Ascending aorta (tissue), 2 donors: ENCODE measurements at regions not wholly inside any gene's neighbourhood (a gene's known extent, or its start where the extent isn't known, plus 50 kb on each side); places are given as distances from the start of the nearest gene placed in this dataset.

Experiments used
- DNase-seq, 2 donors: peaks; one replicate each; pipeline ENCODE4 v3.0.0-alpha.2; 2019; ENCODE audit warnings: low spot score in 2 of 2
- H3K27ac ChIP-seq, 2 donors: fragments of 200-600 bp; sonication (generic); one replicate each; pipeline ENCODE4 v1.5.1; 2016 to 2017; ENCODE audit warnings: mild to moderate bottlenecking in 1 of 2
- H3K27me3 ChIP-seq: fragments of 200-600 bp; sonication (generic); one replicate; pipeline ENCODE4 v1.5.1; 2017
- H3K36me3 ChIP-seq, 2 donors: fragments of 200-600 bp; sonication (generic); one replicate each; pipeline ENCODE4 v1.5.1; 2016
- H3K4me1 ChIP-seq, 2 donors: fragments of 200-600 bp; sonication (generic); one replicate each; pipeline ENCODE4 v1.5.1; 2016 to 2017; ENCODE audit warnings: mild to moderate bottlenecking in 1 of 2
- H3K4me3 ChIP-seq, 2 donors: fragments of 200-600 bp; sonication (generic); one replicate each; pipeline ENCODE4 v1.5.1; 2016 to 2017; ENCODE audit warnings: mild to moderate bottlenecking in 1 of 2
- H3K9me3 ChIP-seq, 2 donors: fragments of 200-600 bp; sonication (generic); one replicate each; pipeline ENCODE4 v1.5.1; 2016
- intact Hi-C: fragments of 100-400 bp; cut with DNase I; formaldehyde crosslinking; loops from one replicate; pipeline ENCODE4 v1.15.1; 2023
- TF ChIP-seq, protein P1 (sequence below), 3 experiments: fragments of 200-600 bp in 2 of 3; fragments of 450-650 bp in 1 of 3; sonication (generic) in 2 of 3; IDR thresholded peaks; one replicate each; pipeline ENCODE4 v1.5.1; 2016 to 2019; ENCODE audit warnings: antibody characterized with exemption in 3 of 3, mild to moderate bottlenecking in 1 of 3, moderate library complexity in 1 of 3

DNA sequence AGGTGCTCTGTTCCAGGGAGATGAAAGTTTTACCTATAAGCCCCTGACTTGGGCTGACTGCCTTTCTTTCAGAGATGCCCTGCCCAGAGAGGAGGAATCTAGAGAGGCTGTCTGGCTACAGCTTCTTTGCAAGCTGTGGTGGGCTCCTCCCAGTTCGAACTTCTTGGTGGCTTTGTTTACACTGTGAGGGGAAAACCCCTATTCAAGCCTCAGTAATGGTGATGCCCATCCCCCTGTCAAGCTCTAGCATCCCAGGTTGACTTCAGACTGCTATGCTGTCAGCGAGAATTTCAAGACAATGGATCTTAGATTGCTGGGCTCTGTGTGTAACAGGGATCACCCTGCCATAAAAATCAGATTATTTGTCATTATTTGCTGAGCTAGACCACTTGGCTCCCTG, 377.6 kb downstream of the FLRT2 start:
- TF ChIP-seq, protein P1, sequence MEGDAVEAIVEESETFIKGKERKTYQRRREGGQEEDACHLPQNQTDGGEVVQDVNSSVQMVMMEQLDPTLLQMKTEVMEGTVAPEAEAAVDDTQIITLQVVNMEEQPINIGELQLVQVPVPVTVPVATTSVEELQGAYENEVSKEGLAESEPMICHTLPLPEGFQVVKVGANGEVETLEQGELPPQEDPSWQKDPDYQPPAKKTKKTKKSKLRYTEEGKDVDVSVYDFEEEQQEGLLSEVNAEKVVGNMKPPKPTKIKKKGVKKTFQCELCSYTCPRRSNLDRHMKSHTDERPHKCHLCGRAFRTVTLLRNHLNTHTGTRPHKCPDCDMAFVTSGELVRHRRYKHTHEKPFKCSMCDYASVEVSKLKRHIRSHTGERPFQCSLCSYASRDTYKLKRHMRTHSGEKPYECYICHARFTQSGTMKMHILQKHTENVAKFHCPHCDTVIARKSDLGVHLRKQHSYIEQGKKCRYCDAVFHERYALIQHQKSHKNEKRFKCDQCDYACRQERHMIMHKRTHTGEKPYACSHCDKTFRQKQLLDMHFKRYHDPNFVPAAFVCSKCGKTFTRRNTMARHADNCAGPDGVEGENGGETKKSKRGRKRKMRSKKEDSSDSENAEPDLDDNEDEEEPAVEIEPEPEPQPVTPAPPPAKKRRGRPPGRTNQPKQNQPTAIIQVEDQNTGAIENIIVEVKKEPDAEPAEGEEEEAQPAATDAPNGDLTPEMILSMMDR (IDR thresholded peaks at IDR 0.05) = no peak
- no peak for DNase-seq
- Histone ChIP-seq H3K9me3 (no peaks in the 10 kb centered on the region), H3K27me3 (no peaks in the 10 kb centered on the region), H3K4me1 (no peaks in the 10 kb centered on the region), H3K4me3 (no peak overlapping the region), H3K36me3 (no peaks in the 10 kb centered on the region), H3K27ac (no peak overlapping the region)
- intact Hi-C loops = no loop called here

DNA sequence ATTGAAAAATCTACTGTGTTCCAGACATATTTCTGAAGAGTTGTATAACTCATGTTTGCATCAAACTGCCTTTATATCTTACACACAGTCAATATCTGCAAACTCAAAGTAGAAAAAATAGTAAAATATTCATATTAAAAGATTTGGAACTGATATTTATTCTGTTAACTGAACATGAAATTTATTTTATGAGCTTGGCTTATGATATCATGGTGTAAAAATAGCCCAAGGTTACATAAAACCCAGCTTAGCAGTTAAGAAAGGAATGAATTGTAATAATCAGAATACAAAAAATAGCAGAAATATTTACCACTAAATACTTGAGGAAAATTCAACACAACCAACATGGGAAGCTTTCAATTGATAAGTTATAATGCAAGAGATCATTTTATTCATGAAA, 367.9 kb downstream of the FLRT2 start:
- Histone ChIP-seq H3K36me3 (no peaks in the 10 kb centered on the region), H3K4me3 (no peak overlapping the region), H3K27me3 (no peaks in the 10 kb centered on the region), H3K9me3 (no peaks in the 10 kb centered on the region), H3K27ac (no peak overlapping the region), H3K4me1 (no peaks in the 10 kb centered on the region)
- TF ChIP-seq, protein P1 (IDR thresholded peaks at IDR 0.05) = no peak
- DNase-seq = no peak
- intact Hi-C loops = no loop called here

DNA sequence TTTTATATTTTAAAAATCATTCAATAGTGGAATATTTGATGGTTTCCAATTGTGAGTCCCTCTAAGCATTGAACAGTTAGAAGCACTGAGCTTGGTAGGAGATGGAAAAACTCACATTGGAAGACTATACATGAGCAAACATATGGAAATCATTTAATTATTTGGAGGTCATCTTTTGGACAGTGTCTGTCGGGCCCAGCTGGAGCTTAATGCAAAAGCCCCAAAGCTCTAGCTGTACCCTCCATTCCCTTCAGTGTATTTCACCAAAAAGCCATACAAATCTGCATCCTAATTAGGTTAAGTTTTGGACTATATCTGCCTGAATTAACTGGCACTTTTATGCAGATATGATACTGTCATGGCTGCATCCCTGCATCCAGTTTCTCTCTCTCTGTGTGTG, 365.7 kb downstream of the FLRT2 start:
- no peak overlapping the region for H3K4me3 ChIP-seq
- no peaks in the 10 kb centered on the region for H3K4me1 ChIP-seq
- H3K9me3 ChIP-seq = no peaks in the 10 kb centered on the region
- intact Hi-C loops = no loop called here
- H3K36me3 ChIP-seq = no peaks in the 10 kb centered on the region
- DNase-seq = no peak
- TF ChIP-seq, protein P1 (IDR thresholded peaks at IDR 0.05) = no peak
- H3K27ac ChIP-seq = no peak overlapping the region
- H3K27me3 ChIP-seq = no peaks in the 10 kb centered on the region

DNA sequence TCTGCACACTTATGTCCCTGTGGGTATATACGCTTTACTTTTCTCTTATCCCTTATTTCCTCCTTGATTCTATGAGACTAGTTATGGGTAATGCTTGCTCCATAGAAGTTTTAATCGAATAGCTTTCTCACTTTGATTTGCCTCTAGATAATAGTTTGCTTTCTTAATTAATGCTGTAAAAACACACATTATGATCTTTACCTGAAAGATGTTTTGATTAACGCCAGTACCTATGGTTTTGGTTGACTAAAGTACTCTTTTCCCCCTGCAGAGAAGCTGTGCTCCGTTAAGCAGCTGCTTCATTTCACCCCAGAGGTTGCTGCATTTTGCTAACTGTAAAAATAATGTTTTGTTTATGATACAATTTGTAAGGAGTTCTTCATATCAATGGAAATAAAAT, 362.3 kb downstream of the FLRT2 start:
- intact Hi-C loops = no loop called here
- TF ChIP-seq, protein P1 (IDR thresholded peaks at IDR 0.05) = no peak
- Histone ChIP-seq H3K27me3 (no peaks in the 10 kb centered on the region), H3K27ac (no peak overlapping the region), H3K36me3 (no peaks in the 10 kb centered on the region), H3K4me1 (no peaks in the 10 kb centered on the region), H3K9me3 (no peaks in the 10 kb centered on the region), H3K4me3 (no peak overlapping the region)
- DNase-seq = no peak

DNA sequence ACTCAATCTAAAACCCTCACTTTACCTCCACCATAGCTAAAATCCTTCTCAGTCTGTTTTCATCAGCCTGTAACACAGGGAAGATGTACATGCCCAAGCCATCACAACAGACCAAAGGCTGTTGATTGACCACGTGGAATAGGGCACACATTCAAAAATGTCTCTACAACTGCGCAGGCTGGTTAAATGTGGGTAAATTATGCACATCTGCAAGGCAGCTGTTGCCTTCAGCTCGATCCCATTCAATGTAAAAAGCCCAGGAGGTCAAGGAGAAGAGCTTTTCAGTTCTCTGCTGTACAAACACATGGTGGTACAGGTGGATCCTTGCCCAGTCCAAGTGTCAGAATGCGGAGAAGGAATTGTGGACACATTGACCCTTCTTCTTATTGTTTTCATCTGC, 354.0 kb downstream of the FLRT2 start:
- H3K27ac ChIP-seq = no peak overlapping the region
- no peaks in the 10 kb centered on the region for H3K36me3 ChIP-seq
- TF ChIP-seq, protein P1 (IDR thresholded peaks at IDR 0.05) = no peak
- no peaks in the 10 kb centered on the region for H3K4me1 ChIP-seq
- intact Hi-C loops = no loop called here
- no peak for DNase-seq
- H3K27me3 ChIP-seq = no peaks in the 10 kb centered on the region
- no peaks in the 10 kb centered on the region for H3K9me3 ChIP-seq
- H3K4me3 ChIP-seq = no peak overlapping the region

DNA sequence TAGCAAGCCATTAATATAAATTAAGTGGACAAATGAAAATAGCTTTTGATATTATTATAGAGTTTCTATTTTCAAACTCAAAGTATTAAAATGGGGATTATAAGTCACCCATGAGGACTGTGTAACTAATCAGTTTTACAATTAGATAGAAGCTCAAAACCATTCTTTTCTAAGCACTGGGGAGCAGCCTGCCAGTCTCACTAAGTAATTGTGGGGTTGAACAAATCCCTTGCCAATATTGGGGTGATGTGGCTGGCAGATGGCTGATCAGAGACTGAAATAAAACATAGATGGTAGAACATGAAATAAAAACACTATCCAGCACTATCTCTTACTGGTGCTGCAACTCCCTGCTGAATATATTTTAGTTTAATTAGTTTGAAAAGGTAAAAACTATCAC, 353.2 kb downstream of the FLRT2 start:
- H3K27ac ChIP-seq = no peak overlapping the region
- H3K36me3 ChIP-seq = no peaks in the 10 kb centered on the region
- no peak overlapping the region for H3K4me3 ChIP-seq
- no peaks in the 10 kb centered on the region for H3K27me3 ChIP-seq
- no peak for DNase-seq
- no peaks in the 10 kb centered on the region for H3K9me3 ChIP-seq
- intact Hi-C loops = no loop called here
- TF ChIP-seq, protein P1 (IDR thresholded peaks at IDR 0.05) = no peak
- H3K4me1 ChIP-seq = no peaks in the 10 kb centered on the region
